A673 (cell line): ENCODE measurements at regions not wholly inside any gene's neighbourhood (a gene's known extent, or its start where the extent isn't known, plus 50 kb on each side); places are given as distances from the start of the nearest gene placed in this dataset.
A peak's percentile ranks its signal among the peaks of the same experiment; 100 is the strongest.
"Not testable (repeated sequence)": the region's sequence is repeated elsewhere in the genome, so short reads cannot be mapped to it uniquely, and the experiment has no call there.

ENCODE experiments used
- BruUV-seq: library from RNA; stranded (reverse); fragments of 400-500 nt; replicated peaks from 2 replicates; lab custom pipeline; 2021; lab: Mats Ljungman, UMichigan
- CTCF ChIA-PET: fragments of 300-600 bp; sonication (Branson Sonifier 250); formaldehyde crosslinking; loops from one replicate; lab custom pipeline; 2022; ENCODE audit warnings: antibody characterized with exemption; lab: Charles Lee
- POLR2A ChIA-PET: fragments of 300-600 bp; sonication (Branson Sonifier 250); formaldehyde crosslinking; loops from one replicate; lab custom pipeline; 2022; ENCODE audit warnings: antibody characterized with exemption; ENCODE audit not compliant: low non-redundant PET; lab: Charles Lee
- DNase-seq: peaks from one replicate; pipeline ENCODE4 v3.0.0-alpha.2; 2015; ENCODE audit warnings: low spot score
- H3K27ac ChIP-seq: fragments of 200-600 bp; sonication (generic); 2 replicates; pipeline ENCODE4 v1.5.1; 2016; ENCODE audit warnings: mixed run types, low read depth, mild to moderate bottlenecking, mixed read lengths, antibody characterized with exemption, low read length; ENCODE audit not compliant: poor library complexity, severe bottlenecking
- H3K27me3 ChIP-seq: fragments of 200-600 bp; sonication (generic); replicated peaks from 2 replicates; pipeline ENCODE4 v1.6.1; 2017; ENCODE audit warnings: mixed run types, low read depth, mild to moderate bottlenecking, mixed read lengths, antibody characterized with exemption, low read length; ENCODE audit not compliant: insufficient read depth, poor library complexity
- H3K36me3 ChIP-seq: fragments of 200-600 bp; sonication (generic); 2 replicates; pipeline ENCODE4 v1.6.1; 2016; ENCODE audit warnings: mixed run types, mild to moderate bottlenecking, mixed read lengths, antibody characterized with exemption, low read length; ENCODE audit not compliant: insufficient read depth, poor library complexity, severe bottlenecking
- H3K4me1 ChIP-seq: fragments of 200-600 bp; sonication (generic); 2 replicates; pipeline ENCODE4 v1.6.1; 2017; ENCODE audit warnings: mixed run types, mild to moderate bottlenecking, mixed read lengths, antibody characterized with exemption, low read length; ENCODE audit not compliant: insufficient read depth, poor library complexity, severe bottlenecking
- H3K4me3 ChIP-seq: fragments of 200-600 bp; sonication (generic); 2 replicates; pipeline ENCODE4 v1.5.1; 2016; ENCODE audit warnings: low read depth, mixed run types, mild to moderate bottlenecking, mixed read lengths, low read length; ENCODE audit not compliant: poor library complexity, severe bottlenecking
- H3K9me3 ChIP-seq: fragments of 200-600 bp; sonication (generic); 2 replicates; pipeline ENCODE4 v1.6.1; 2016; ENCODE audit warnings: mixed run types, low read depth, mild to moderate bottlenecking, mixed read lengths, antibody characterized with exemption, low read length; ENCODE audit not compliant: poor library complexity, severe bottlenecking
- CTCF ChIP-seq: fragments of 300-800, 200-600 bp; sonication (generic); conservative IDR thresholded peaks from 2 replicates; pipeline ENCODE4 v1.5.1; 2017; ENCODE audit warnings: low read depth, mild to moderate bottlenecking, antibody characterized with exemption, low read length, moderate library complexity, mixed read lengths
- EZH2 ChIP-seq: fragments of 200-600 bp; sonication (generic); IDR thresholded peaks from 2 replicates; pipeline ENCODE4 v1.6.1; 2017; ENCODE audit warnings: borderline replicate concordance, low read depth, mild to moderate bottlenecking, mixed read lengths, antibody characterized with exemption, low read length; ENCODE audit not compliant: poor library complexity, severe bottlenecking
- intact Hi-C: fragments of 100-400 bp; cut with micrococcal nuclease; formaldehyde crosslinking; loops from one replicate; pipeline ENCODE4 v1.10.0; 2022; ENCODE audit not compliant: unreplicated experiment

GRCh38 chr5:30447431-30447830 is 746.1 kb upstream of the CDH6 start:
- Histone ChIP-seq H3K9me3 (no peaks in the 10 kb centered on the region), H3K4me3 (no peak overlapping the region), H3K27me3 (no peaks in the 10 kb centered on the region), H3K4me1 (no peaks in the 10 kb centered on the region), H3K27ac (no peak overlapping the region), H3K36me3 (no peaks in the 10 kb centered on the region)
- intact Hi-C loops, result no loop called here
- no TSS peak for BruUV-seq
- ChIA-PET POLR2A (no interaction called here), CTCF (no interaction called here)
- DNase-seq, result no peak
- no peak for TF ChIP-seq EZH2
- TF ChIP-seq CTCF, result no peak

- intact Hi-C loops, result no loop called here
Measured at GRCh38 chr5:30446456-30446855, 747.0 kb upstream of the CDH6 start.

DNA sequence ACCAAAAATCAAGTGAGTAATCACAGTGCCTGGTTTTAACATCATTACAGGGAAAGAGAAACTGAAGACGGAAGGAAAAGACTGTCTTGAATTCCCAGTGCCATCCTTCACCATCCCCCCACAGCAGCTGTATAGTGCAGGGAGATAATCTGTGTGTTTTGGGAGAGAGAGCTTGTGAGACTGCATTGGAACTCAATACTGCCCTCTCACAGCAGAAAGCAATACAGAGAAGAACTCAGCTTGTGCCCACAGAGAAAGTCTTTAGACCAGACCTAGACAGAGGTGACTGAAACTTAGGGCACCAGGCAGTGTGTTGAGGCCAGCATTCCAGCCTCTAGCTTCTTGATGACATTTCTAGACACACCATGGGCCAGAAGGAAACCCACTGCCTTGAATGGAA is 754.7 kb upstream of the CDH6 start:
- ChIA-PET CTCF (no interaction called here), POLR2A (no interaction called here)
- DNase-seq, result peak; percentile 3
- no peaks in the 10 kb centered on the region for H3K4me1 ChIP-seq
- BruUV-seq, result no TSS peak
- H3K4me3 ChIP-seq, result no peak overlapping the region
- TF ChIP-seq EZH2, result no peak
- intact Hi-C loops, result no loop called here
- no peaks in the 10 kb centered on the region for H3K27me3 ChIP-seq
- no peak overlapping the region for H3K27ac ChIP-seq
- no peaks in the 10 kb centered on the region for H3K36me3 ChIP-seq
- H3K9me3 ChIP-seq, result no peaks in the 10 kb centered on the region

More at GRCh38 chr5:30446456-30446855, 747.0 kb upstream of the CDH6 start:
- Histone ChIP-seq H3K36me3 (no peaks in the 10 kb centered on the region), H3K27me3 (no peaks in the 10 kb centered on the region), H3K4me1 (no peaks in the 10 kb centered on the region), H3K9me3 (no peaks in the 10 kb centered on the region), H3K4me3 (no peak overlapping the region), H3K27ac (no peak overlapping the region)
- CTCF ChIA-PET, result no interaction called here
- TF ChIP-seq CTCF (no peak), EZH2 (no peak)
- POLR2A ChIA-PET, result no interaction called here
- BruUV-seq, result no TSS peak
- no peak for DNase-seq

DNA sequence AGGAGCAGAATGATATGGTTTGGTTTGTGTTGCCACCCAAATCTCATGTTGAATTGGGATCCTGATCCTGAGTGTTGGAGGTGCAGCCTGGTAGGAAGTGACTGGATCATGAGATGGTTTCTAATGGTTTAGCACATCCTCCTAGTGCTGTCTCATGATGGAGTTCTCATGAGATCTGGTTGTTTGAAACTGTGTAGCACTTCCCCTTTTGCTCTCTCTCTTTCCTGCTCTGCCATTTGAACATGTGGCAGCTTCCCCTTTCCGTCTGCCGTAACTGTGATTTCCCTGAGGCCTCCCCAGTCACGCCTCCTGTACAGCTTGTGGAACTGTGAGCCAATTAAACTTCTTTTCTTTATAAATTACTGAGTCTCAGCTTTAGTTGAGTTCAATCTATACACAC is 756.8 kb upstream of the CDH6 start:
- H3K9me3 ChIP-seq, result no peaks in the 10 kb centered on the region
- POLR2A ChIA-PET, result interaction anchor here (0.6 kb wide), 1 partner anchor 565 kb away, joined by 4 read pairs; no protein-coding TSS in a partner anchor
- intact Hi-C loops, result no loop called here
- no peaks in the 10 kb centered on the region for H3K36me3 ChIP-seq
- no peak overlapping the region for H3K27ac ChIP-seq
- no peak for DNase-seq
- TF ChIP-seq CTCF, result no peak
- no peaks in the 10 kb centered on the region for H3K27me3 ChIP-seq
- CTCF ChIA-PET, result no interaction called here
- H3K4me1 ChIP-seq, result no peaks in the 10 kb centered on the region
- H3K4me3 ChIP-seq, result no peak overlapping the region
- BruUV-seq, result no TSS peak

DNA sequence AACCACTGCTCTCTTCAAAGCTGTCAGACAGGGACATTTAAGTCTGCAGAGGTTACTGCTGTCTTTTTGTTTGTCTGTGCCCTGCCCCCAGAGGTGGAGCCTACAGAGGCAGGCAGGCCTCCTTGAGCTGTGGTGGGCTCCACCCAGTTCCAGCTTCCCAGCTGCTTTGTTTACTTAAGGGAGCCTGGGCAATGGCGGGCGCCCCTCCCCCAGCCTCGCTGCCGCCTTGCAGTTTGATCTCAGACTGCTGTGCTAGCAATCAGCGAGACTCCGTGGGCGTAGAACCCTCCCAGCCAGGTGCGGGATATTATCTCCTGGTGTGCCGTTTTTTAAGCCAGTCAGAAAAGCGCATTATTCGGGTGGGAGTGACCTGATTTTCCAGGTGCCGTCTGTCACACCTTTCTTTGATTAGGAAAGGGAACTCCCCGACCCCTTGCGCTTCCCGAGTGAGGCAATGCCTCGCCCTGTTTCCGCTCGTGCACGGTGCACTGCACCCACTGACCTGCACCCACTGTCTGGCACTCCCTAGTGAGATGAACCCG is 764.5 kb upstream of the CDH6 start:
- intact Hi-C loops, BruUV-seq, H3K36me3 ChIP-seq, DNase-seq, H3K9me3 ChIP-seq, POLR2A ChIA-PET, H3K4me3 ChIP-seq, CTCF ChIA-PET, H3K27me3 ChIP-seq, H3K4me1 ChIP-seq, H3K27ac ChIP-seq: not testable (repeated sequence)
